A549 (cell line): ENCODE measurements at regions not wholly inside any gene's neighbourhood (a gene's known extent, or its start where the extent isn't known, plus 50 kb on each side); places are given as distances from the start of the nearest gene placed in this dataset.

Experiments used
- ATAC-seq, 2 experiments: fragments of 200-7000 bp in 1 of 2; fragments of >200 bp in 1 of 2; cut with Nextera tagmentation in 1 of 2; cut with Tn5 transposase in 1 of 2; 3 replicates each; pipeline versions ENCODE4 v1.8.0 to v1.9.1; 2018 to 2020; ENCODE audit warnings: mild to moderate bottlenecking in 1 of 2, moderate library complexity in 1 of 2
- CTCF ChIA-PET: fragments of 300-600 bp; sonication (Branson Sonifier 250); formaldehyde crosslinking; extraction: SDS; loops from one replicate; lab custom pipeline; 2021; ENCODE audit warnings: antibody characterized with exemption, inconsistent platforms; lab: Yijun Ruan, JAX
- POLR2A ChIA-PET: fragments of 350-600 bp; formaldehyde crosslinking; extraction: SDS; loops from one replicate; lab custom pipeline; 2021; ENCODE audit warnings: antibody characterized with exemption, inconsistent platforms; lab: Yijun Ruan, JAX
- DNase-seq, 2 experiments: peaks; one replicate each; pipeline versions ENCODE4 v3.0.0 to v3.0.0-alpha.2; 2011 to 2016; ENCODE audit warnings: low read depth in 1 of 2, low spot score in 1 of 2
- FAIRE-seq: peaks from 2 replicates; lab custom pipeline; 2011; peaks lifted over from hg19 to GRCh38; lab: Jason Lieb, UNC
- H3K27ac ChIP-seq, 2 experiments: fragments of >200 bp; sonication (Bioruptor Twin); formaldehyde crosslinking; 3 replicates each; pipeline ENCODE4 v1.5.1; 2016 to 2017
- H3K4me1 ChIP-seq: fragments of >200 bp; sonication (Bioruptor Twin); formaldehyde crosslinking; 3 replicates; pipeline ENCODE4 v1.6.1; 2016
- H3K4me2 ChIP-seq: fragments of >200 bp; sonication (Bioruptor Twin); formaldehyde crosslinking; 3 replicates; pipeline ENCODE4 v1.6.1; 2016
- H3K4me3 ChIP-seq: fragments of >200 bp; sonication (Bioruptor Twin); formaldehyde crosslinking; 3 replicates; pipeline ENCODE4 v1.5.1; 2016
- H3K9me3 ChIP-seq: fragments of >200 bp; sonication (Bioruptor Twin); formaldehyde crosslinking; 3 replicates; pipeline ENCODE4 v1.6.1; 2016
- CEBPB ChIP-seq, 2 experiments: fragments of >200 bp in 1 of 2; sonication (Bioruptor Twin) in 1 of 2; formaldehyde crosslinking in 1 of 2; IDR thresholded peaks; 2 replicates each; pipeline ENCODE4 v1.6.1; 2012 to 2016
- E2F6 ChIP-seq: IDR thresholded peaks from 2 replicates; pipeline ENCODE4 v1.6.1; 2012; ENCODE audit warnings: low read depth, borderline replicate concordance
- EHF ChIP-seq: fragments of 250-450 bp; sonication (Bioruptor Pico); IDR thresholded peaks from 2 replicates; pipeline ENCODE4 v1.5.0; 2020; ENCODE audit warnings: mild to moderate bottlenecking
- EHMT2 ChIP-seq: fragments of 200-600 bp; sonication (generic); IDR thresholded peaks from 2 replicates; pipeline ENCODE4 v1.6.1; 2016; ENCODE audit warnings: antibody characterized with exemption, low read depth, mild to moderate bottlenecking, moderate library complexity
- FOSB ChIP-seq: fragments of 250-450 bp; sonication (Bioruptor Pico); IDR thresholded peaks from 2 replicates; pipeline ENCODE4 v1.5.0; 2020; ENCODE audit warnings: mild to moderate bottlenecking, moderate library complexity
- FOSL2 ChIP-seq, 2 experiments: fragments of 450-650 bp in 1 of 2; fragments of >200 bp in 1 of 2; sonication (Bioruptor Twin) in 1 of 2; formaldehyde crosslinking; IDR thresholded peaks; 2 replicates each; pipeline versions ENCODE4 v1.5.0 to v1.6.1; 2016 to 2020; ENCODE audit warnings: mild to moderate bottlenecking in 1 of 2, moderate library complexity in 1 of 2
- HEYL ChIP-seq: fragments of 250-450 bp; sonication (Bioruptor Pico); IDR thresholded peaks from 2 replicates; pipeline ENCODE4 v1.8.0; 2021; ENCODE audit warnings: mild to moderate bottlenecking, moderate library complexity
- HMGXB4 ChIP-seq: fragments of 250-450 bp; sonication (Bioruptor Pico); IDR thresholded peaks from 2 replicates; pipeline ENCODE4 v1.5.0; 2021; ENCODE audit warnings: mild to moderate bottlenecking, moderate library complexity, borderline replicate concordance
- JUNB ChIP-seq: fragments of >200 bp; sonication (Bioruptor Twin); formaldehyde crosslinking; IDR thresholded peaks from 2 replicates; pipeline ENCODE4 v1.6.1; 2016
- MAZ ChIP-seq: fragments of 150-350 bp; IDR thresholded peaks from 2 replicates; pipeline ENCODE4 v1.6.1; 2014; ENCODE audit warnings: antibody characterized with exemption, low read depth, low read length, borderline replicate concordance
- NFE2L2 ChIP-seq: fragments of 150-350 bp; conservative IDR thresholded peaks from 2 replicates; pipeline ENCODE4 v1.6.1; 2014; ENCODE audit warnings: low read length
- NR3C1 ChIP-seq: fragments of >200 bp; sonication (Bioruptor Twin); formaldehyde crosslinking; IDR thresholded peaks from 3 replicates; pipeline ENCODE4 v1.6.1; 2017
- RARB ChIP-seq: fragments of 250-450 bp; sonication (Bioruptor Pico); IDR thresholded peaks from 2 replicates; pipeline ENCODE4 v1.8.0; 2021; ENCODE audit warnings: mild to moderate bottlenecking, moderate library complexity
- RCOR1 ChIP-seq: fragments of 150-350 bp; IDR thresholded peaks from 2 replicates; pipeline ENCODE4 v1.6.1; 2014; ENCODE audit warnings: antibody characterized with exemption, low read length, low read depth
- REST ChIP-seq: fragments of 200-600 bp; sonication (generic); IDR thresholded peaks from 2 replicates; pipeline ENCODE4 v1.6.1; 2016; ENCODE audit warnings: antibody characterized with exemption, mild to moderate bottlenecking, moderate library complexity
- RNF2 ChIP-seq: fragments of 200-600 bp; sonication (generic); IDR thresholded peaks from 2 replicates; pipeline ENCODE4 v1.6.1; 2016; ENCODE audit warnings: low read depth, mild to moderate bottlenecking, antibody characterized with exemption, moderate library complexity, borderline replicate concordance
- TFCP2L1 ChIP-seq: fragments of 250-450 bp; sonication (Bioruptor Pico); IDR thresholded peaks from 2 replicates; pipeline ENCODE4 v1.5.0; 2021; ENCODE audit warnings: mild to moderate bottlenecking
- USF2 ChIP-seq: fragments of 450-650 bp; IDR thresholded peaks from 2 replicates; pipeline ENCODE4 v1.6.1; 2014; ENCODE audit warnings: antibody characterized with exemption
- WGBS: methylation state at CpG from one replicate; pipeline ENCODE4 v1.1.6; 2017; ENCODE audit errors: missing lambda C conversion rate; 5-methylcytosine and 5-hydroxymethylcytosine counted together
- TF ChIP-seq, protein P1 (sequence below): IDR thresholded peaks from 2 replicates; pipeline ENCODE4 v1.6.1; 2012
- TF ChIP-seq, protein P2 (sequence below): fragments of >200 bp; sonication (Bioruptor Twin); formaldehyde crosslinking; IDR thresholded peaks from 2 replicates; pipeline ENCODE4 v1.6.1; 2016
- TF ChIP-seq, protein P3 (sequence below): fragments of 250-450 bp; sonication (Bioruptor Pico); IDR thresholded peaks from 2 replicates; pipeline ENCODE4 v1.5.0; 2020; ENCODE audit warnings: low read depth, mild to moderate bottlenecking, moderate library complexity
- TF ChIP-seq, protein P4 (sequence below): IDR thresholded peaks from 2 replicates; pipeline ENCODE4 v1.6.1; 2012
- TF ChIP-seq, protein P5 (sequence below): fragments of >200 bp; sonication (Bioruptor Twin); formaldehyde crosslinking; IDR thresholded peaks from 3 replicates; pipeline ENCODE4 v1.6.1; 2016

GRCh38 chr10:113410618-113411017 is 142.2 kb upstream of the HABP2 start:
- no peaks in the 10 kb centered on the region for H3K4me1 ChIP-seq
- 50% methylated on average over 2 of the region's 2 CpGs for WGBS
- CTCF ChIA-PET: interaction anchor here (0.6 to 1.1 kb wide), 4 partner anchors 26 to 217 kb away, joined by 3 to 4 read pairs (median 3); no protein-coding TSS in a partner anchor
- no peak for TF ChIP-seq FOSL2 (IDR thresholded peaks at IDR 0.05)
- TF ChIP-seq FOSL2 (CRISPR knock-in tag; IDR thresholded peaks at IDR 0.05): no peak
- TF ChIP-seq, protein P1, sequence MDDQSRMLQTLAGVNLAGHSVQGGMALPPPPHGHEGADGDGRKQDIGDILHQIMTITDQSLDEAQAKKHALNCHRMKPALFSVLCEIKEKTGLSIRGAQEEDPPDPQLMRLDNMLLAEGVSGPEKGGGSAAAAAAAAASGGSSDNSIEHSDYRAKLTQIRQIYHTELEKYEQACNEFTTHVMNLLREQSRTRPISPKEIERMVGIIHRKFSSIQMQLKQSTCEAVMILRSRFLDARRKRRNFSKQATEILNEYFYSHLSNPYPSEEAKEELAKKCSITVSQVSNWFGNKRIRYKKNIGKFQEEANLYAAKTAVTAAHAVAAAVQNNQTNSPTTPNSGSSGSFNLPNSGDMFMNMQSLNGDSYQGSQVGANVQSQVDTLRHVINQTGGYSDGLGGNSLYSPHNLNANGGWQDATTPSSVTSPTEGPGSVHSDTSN: no peak
- TF ChIP-seq CEBPB (IDR thresholded peaks at IDR 0.05): no peak
- TF ChIP-seq EHMT2: no peak
- TF ChIP-seq RCOR1: no peak
- TF ChIP-seq HMGXB4 (CRISPR knock-in tag): no peak
- TF ChIP-seq, protein P2, sequence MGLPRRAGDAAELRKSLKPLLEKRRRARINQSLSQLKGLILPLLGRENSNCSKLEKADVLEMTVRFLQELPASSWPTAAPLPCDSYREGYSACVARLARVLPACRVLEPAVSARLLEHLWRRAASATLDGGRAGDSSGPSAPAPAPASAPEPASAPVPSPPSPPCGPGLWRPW: no peak
- TF ChIP-seq HEYL: no peak
- no peak for TF ChIP-seq NFE2L2
- TF ChIP-seq TFCP2L1 (CRISPR knock-in tag): no peak
- no peak for TF ChIP-seq RARB (CRISPR knock-in tag)
- no peak for TF ChIP-seq MAZ
- no peak for TF ChIP-seq E2F6
- TF ChIP-seq REST: no peak
- no peak for DNase-seq
- no peak for FAIRE-seq
- H3K27ac ChIP-seq: no peak overlapping the region
- POLR2A ChIA-PET: no interaction called here
- no peak for ATAC-seq
- H3K4me3 ChIP-seq: no peak overlapping the region
- H3K9me3 ChIP-seq: no peaks in the 10 kb centered on the region
- H3K4me2 ChIP-seq: no peak overlapping the region

- no peak for FAIRE-seq
- H3K27ac ChIP-seq: no peak overlapping the region
- TF ChIP-seq FOSL2 (IDR thresholded peaks at IDR 0.05) (no peak), FOSL2 (CRISPR knock-in tag; IDR thresholded peaks at IDR 0.05) (no peak), FOSB (CRISPR knock-in tag) (no peak), RNF2 (no peak), JUNB (no peak), NFE2L2 (no peak), USF2 (no peak), EHF (CRISPR knock-in tag) (no peak), NR3C1 (no peak)
- TF ChIP-seq, protein P3, sequence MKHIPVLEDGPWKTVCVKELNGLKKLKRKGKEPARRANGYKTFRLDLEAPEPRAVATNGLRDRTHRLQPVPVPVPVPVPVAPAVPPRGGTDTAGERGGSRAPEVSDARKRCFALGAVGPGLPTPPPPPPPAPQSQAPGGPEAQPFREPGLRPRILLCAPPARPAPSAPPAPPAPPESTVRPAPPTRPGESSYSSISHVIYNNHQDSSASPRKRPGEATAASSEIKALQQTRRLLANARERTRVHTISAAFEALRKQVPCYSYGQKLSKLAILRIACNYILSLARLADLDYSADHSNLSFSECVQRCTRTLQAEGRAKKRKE (CRISPR knock-in tag): no peak
- TF ChIP-seq, protein P4, sequence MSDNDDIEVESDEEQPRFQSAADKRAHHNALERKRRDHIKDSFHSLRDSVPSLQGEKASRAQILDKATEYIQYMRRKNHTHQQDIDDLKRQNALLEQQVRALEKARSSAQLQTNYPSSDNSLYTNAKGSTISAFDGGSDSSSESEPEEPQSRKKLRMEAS: no peak
- TF ChIP-seq, protein P5, sequence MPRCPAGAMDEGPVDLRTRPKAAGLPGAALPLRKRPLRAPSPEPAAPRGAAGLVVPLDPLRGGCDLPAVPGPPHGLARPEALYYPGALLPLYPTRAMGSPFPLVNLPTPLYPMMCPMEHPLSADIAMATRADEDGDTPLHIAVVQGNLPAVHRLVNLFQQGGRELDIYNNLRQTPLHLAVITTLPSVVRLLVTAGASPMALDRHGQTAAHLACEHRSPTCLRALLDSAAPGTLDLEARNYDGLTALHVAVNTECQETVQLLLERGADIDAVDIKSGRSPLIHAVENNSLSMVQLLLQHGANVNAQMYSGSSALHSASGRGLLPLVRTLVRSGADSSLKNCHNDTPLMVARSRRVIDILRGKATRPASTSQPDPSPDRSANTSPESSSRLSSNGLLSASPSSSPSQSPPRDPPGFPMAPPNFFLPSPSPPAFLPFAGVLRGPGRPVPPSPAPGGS: no peak
- TF ChIP-seq, all 56 proteins: peak for 0
- DNase-seq (no peak), ATAC-seq (no peak)
- H3K4me1 ChIP-seq: no peaks in the 10 kb centered on the region
- CTCF ChIA-PET: interaction anchor here (0.7 kb wide), 1 partner anchor 32 kb away, joined by 3 read pairs; no protein-coding TSS in a partner anchor
- no peak overlapping the region for H3K4me2 ChIP-seq
- POLR2A ChIA-PET: no interaction called here
- no peaks in the 10 kb centered on the region for H3K9me3 ChIP-seq
- 16% methylated on average over 5 of the region's 5 CpGs for WGBS
- no peak overlapping the region for H3K4me3 ChIP-seq
These were observed 141.4 kb upstream of the HABP2 start for GRCh38 chr10:113411456-113411855.
